Breast epithelium (tissue), 3 donors: ENCODE measurements at regions not wholly inside any gene's neighbourhood (a gene's known extent, or its start where the extent isn't known, plus 50 kb on each side); places are given as distances from the start of the nearest gene placed in this dataset.

Source experiments
- CTCF ChIP-seq, 3 donors: fragments of 450-650 bp; IDR thresholded peaks; one replicate each; pipeline ENCODE4 v1.5.1; 2016 to 2017; ENCODE audit warnings: antibody characterized with exemption in 3 of 3, mild to moderate bottlenecking in 3 of 3, moderate library complexity in 3 of 3
- POLR2A ChIP-seq: fragments of 450-650 bp; IDR thresholded peaks from one replicate; pipeline ENCODE4 v1.6.1; 2016; ENCODE audit warnings: antibody characterized with exemption, mild to moderate bottlenecking, moderate library complexity
- POLR2AphosphoS5 ChIP-seq, 3 donors: sonication (generic); formaldehyde crosslinking; IDR thresholded peaks; one replicate each; pipeline ENCODE4 v1.6.1; 2017; ENCODE audit warnings: antibody characterized with exemption in 3 of 3

- TF ChIP-seq POLR2AphosphoS5 (IDR thresholded peaks at IDR 0.05) (no peak), CTCF (IDR thresholded peaks at IDR 0.05) (no peak), POLR2A (no peak)
Observed at GRCh38 chr1:209008586-209008985, 574.9 kb upstream of the CAMK1G start.
